GM13977 (cell line): ENCODE measurements at regions not wholly inside any gene's neighbourhood (a gene's known extent, or its start where the extent isn't known, plus 50 kb on each side); places are given as distances from the start of the nearest gene placed in this dataset.

Experiments
- DNase-seq: peaks from one replicate; pipeline ENCODE4 v3.0.0; 2012; ENCODE audit warnings: low spot score
- CTCF ChIP-seq: IDR thresholded peaks from 2 replicates; pipeline ENCODE4 v1.5.1; 2012; ENCODE audit warnings: mild to moderate bottlenecking, control low read depth; ENCODE audit not compliant: insufficient read depth; ENCODE audit errors: extremely low read depth, missing control alignments
- in situ Hi-C: fragments of 300-500 bp; cut with MboI; formaldehyde crosslinking; loops from one replicate; pipeline ENCODE4 v1.12.0; 2022; ENCODE audit warnings: low sequenced_read_pairs, low pct_unique_long_range_greater_than_20kb, mixed read lengths, inconsistent platforms; ENCODE audit not compliant: unreplicated experiment

GRCh38 chr15:52844823-52845222, 54.7 kb upstream of the ONECUT1 start:
- no peak for TF ChIP-seq CTCF
- in situ Hi-C loops: no loop called here
- DNase-seq: no peak
